ENCODE measurements at regions not wholly inside any gene's neighbourhood (a gene's known extent, or its start where the extent isn't known, plus 50 kb on each side); places are given as distances from the start of the nearest gene placed in this dataset.

GRCh38 chr6:144547409-144547808, 262.3 kb downstream of the UTRN start:
- Histone ChIP-seq H3K4me1 (ENCODE audit: insufficient read depth, low read length) (peaks cover 20% of the 10 kb centered on the region), H3K4me3 (ENCODE audit: insufficient read depth, low read length) (no peak overlapping the region), H3K79me2 (ENCODE audit: insufficient read depth, low read length) (no peaks in the 10 kb centered on the region), H3K27ac (ENCODE audit: low read depth, low read length) (no peak overlapping the region), H4K20me1 (ENCODE audit: insufficient read depth, low read length) (no peaks in the 10 kb centered on the region), H2AFZ (ENCODE audit: low read length) (no peak overlapping the region), H3K36me3 (ENCODE audit: insufficient read depth, low read length) (peaks cover 27% of the 10 kb centered on the region), H3K27me3 (ENCODE audit: insufficient read depth, low read length) (no peaks in the 10 kb centered on the region), H3K9me3 (ENCODE audit: low read depth, low read length) (no peaks in the 10 kb centered on the region), H3K4me2 (ENCODE audit: insufficient read depth, low read length) (no peak overlapping the region)
- DNase-seq (ENCODE audit: insufficient read length, low spot score, missing footprints) = no peak
- no peak for TF ChIP-seq CTCF (IDR thresholded peaks at IDR 0.05; ENCODE audit: extremely low read depth, low read depth, low read length)

GRCh38 chr6:144548536-144548935, 263.4 kb downstream of the UTRN start:
- H3K79me2 ChIP-seq (ENCODE audit: insufficient read depth, low read length) = no peaks in the 10 kb centered on the region
- TF ChIP-seq CTCF (IDR thresholded peaks at IDR 0.05; ENCODE audit: extremely low read depth, low read depth, low read length) = no peak
- H3K4me1 ChIP-seq (ENCODE audit: insufficient read depth, low read length) = peaks cover 13% of the 10 kb centered on the region
- no peaks in the 10 kb centered on the region for H4K20me1 ChIP-seq (ENCODE audit: insufficient read depth, low read length)
- DNase-seq (ENCODE audit: insufficient read length, low spot score, missing footprints) = no peak
- no peaks in the 10 kb centered on the region for H3K27me3 ChIP-seq (ENCODE audit: insufficient read depth, low read length)
- H3K36me3 ChIP-seq (ENCODE audit: insufficient read depth, low read length) = peaks cover 27% of the 10 kb centered on the region
- no peaks in the 10 kb centered on the region for H3K9me3 ChIP-seq (ENCODE audit: low read depth, low read length)
- H3K4me2 ChIP-seq (ENCODE audit: insufficient read depth, low read length) = no peak overlapping the region
- no peak overlapping the region for H3K4me3 ChIP-seq (ENCODE audit: insufficient read depth, low read length)
- H3K27ac ChIP-seq (ENCODE audit: low read depth, low read length) = no peak overlapping the region
- H2AFZ ChIP-seq (ENCODE audit: low read length) = no peak overlapping the region

- Histone ChIP-seq H3K79me2 (ENCODE audit: insufficient read depth, low read length) (no peaks in the 10 kb centered on the region), H3K27ac (ENCODE audit: low read depth, low read length) (no peak overlapping the region), H3K4me2 (ENCODE audit: insufficient read depth, low read length) (no peak overlapping the region), H3K4me3 (ENCODE audit: insufficient read depth, low read length) (no peak overlapping the region), H4K20me1 (ENCODE audit: insufficient read depth, low read length) (no peaks in the 10 kb centered on the region), H3K36me3 (ENCODE audit: insufficient read depth, low read length) (peaks cover 26% of the 10 kb centered on the region), H3K27me3 (ENCODE audit: insufficient read depth, low read length) (no peaks in the 10 kb centered on the region), H3K9me3 (ENCODE audit: low read depth, low read length) (no peaks in the 10 kb centered on the region), H3K4me1 (ENCODE audit: insufficient read depth, low read length) (peaks cover 10% of the 10 kb centered on the region), H2AFZ (ENCODE audit: low read length) (no peak overlapping the region)
- DNase-seq (ENCODE audit: insufficient read length, low spot score, missing footprints) = no peak
- TF ChIP-seq CTCF (IDR thresholded peaks at IDR 0.05; ENCODE audit: extremely low read depth, low read depth, low read length) = no peak
Measured at GRCh38 chr6:144549837-144550747, 265.0 kb downstream of the UTRN start.

DNA sequence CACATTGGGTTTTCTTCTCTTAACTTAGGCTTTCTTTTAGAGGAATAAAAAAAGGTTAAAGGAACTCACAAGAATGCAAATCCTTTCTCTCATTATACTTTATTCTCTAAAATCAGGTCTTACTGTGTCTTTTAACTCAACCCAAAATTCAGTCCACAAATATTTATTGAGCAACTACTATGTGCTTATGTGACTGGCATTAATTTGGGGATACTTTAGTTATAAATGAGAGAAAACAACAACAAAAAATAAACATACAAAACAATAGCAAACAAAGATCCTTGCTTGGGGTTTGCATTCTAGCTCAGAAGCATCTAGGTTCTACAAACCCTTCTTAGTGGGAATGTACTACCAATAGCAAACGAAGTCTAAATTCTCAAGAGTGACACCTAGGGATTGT, 266.2 kb downstream of the UTRN start:
- H3K4me2 ChIP-seq (ENCODE audit: insufficient read depth, low read length) = no peak overlapping the region
- DNase-seq (ENCODE audit: insufficient read length, low spot score, missing footprints) = no peak
- no peaks in the 10 kb centered on the region for H4K20me1 ChIP-seq (ENCODE audit: insufficient read depth, low read length)
- peaks cover 10% of the 10 kb centered on the region for H3K4me1 ChIP-seq (ENCODE audit: insufficient read depth, low read length)
- no peak overlapping the region for H2AFZ ChIP-seq (ENCODE audit: low read length)
- H3K9me3 ChIP-seq (ENCODE audit: low read depth, low read length) = no peaks in the 10 kb centered on the region
- H3K79me2 ChIP-seq (ENCODE audit: insufficient read depth, low read length) = no peaks in the 10 kb centered on the region
- no peak overlapping the region for H3K4me3 ChIP-seq (ENCODE audit: insufficient read depth, low read length)
- no peaks in the 10 kb centered on the region for H3K27me3 ChIP-seq (ENCODE audit: insufficient read depth, low read length)
- no peak for TF ChIP-seq CTCF (IDR thresholded peaks at IDR 0.05; ENCODE audit: extremely low read depth, low read depth, low read length)
- peaks cover 26% of the 10 kb centered on the region for H3K36me3 ChIP-seq (ENCODE audit: insufficient read depth, low read length)
- no peak overlapping the region for H3K27ac ChIP-seq (ENCODE audit: low read depth, low read length)

All from osteoblast (primary cell).